ENCODE measurements at regions not wholly inside any gene's neighbourhood (a gene's known extent, or its start where the extent isn't known, plus 50 kb on each side); places are given as distances from the start of the nearest gene placed in this dataset.

DNA sequence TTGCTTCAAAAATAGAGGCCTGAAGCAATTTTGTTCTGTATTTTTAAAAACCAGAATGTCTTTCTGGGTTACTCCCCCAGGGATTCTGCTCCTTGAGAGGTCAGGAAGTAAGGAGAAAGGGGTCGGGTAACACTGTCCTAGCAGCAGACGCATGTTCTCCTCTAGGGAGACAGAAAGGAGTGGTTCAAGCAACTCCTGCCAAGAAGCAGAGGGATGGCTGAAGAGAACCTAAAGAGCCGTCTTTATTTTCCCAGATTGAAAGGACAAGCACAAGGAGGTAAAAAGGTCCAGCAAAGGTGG is 58.0 kb upstream of the SLC4A11 start:
- H4K20me1 ChIP-seq (replicated peaks; ENCODE audit: control insufficient read depth, extremely low read depth, insufficient read depth, low read length) = no peaks in the 10 kb centered on the region
- CTCF ChIA-PET = interaction anchor here (1.4 kb wide), 1 partner anchor 8 kb away, joined by 3 read pairs; no protein-coding TSS in a partner anchor
- FAIRE-seq (no peak), DNase-seq (ENCODE audit: low read depth, low spot score) (no peak)
- TF ChIP-seq, protein P1, sequence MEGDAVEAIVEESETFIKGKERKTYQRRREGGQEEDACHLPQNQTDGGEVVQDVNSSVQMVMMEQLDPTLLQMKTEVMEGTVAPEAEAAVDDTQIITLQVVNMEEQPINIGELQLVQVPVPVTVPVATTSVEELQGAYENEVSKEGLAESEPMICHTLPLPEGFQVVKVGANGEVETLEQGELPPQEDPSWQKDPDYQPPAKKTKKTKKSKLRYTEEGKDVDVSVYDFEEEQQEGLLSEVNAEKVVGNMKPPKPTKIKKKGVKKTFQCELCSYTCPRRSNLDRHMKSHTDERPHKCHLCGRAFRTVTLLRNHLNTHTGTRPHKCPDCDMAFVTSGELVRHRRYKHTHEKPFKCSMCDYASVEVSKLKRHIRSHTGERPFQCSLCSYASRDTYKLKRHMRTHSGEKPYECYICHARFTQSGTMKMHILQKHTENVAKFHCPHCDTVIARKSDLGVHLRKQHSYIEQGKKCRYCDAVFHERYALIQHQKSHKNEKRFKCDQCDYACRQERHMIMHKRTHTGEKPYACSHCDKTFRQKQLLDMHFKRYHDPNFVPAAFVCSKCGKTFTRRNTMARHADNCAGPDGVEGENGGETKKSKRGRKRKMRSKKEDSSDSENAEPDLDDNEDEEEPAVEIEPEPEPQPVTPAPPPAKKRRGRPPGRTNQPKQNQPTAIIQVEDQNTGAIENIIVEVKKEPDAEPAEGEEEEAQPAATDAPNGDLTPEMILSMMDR (IDR thresholded peaks at IDR 0.05; ENCODE audit: extremely low read depth in 1 of 2, insufficient read depth in 1 of 2, low read depth in 1 of 2, low read length in 2 of 2) = no peak
- TF ChIP-seq MYC (IDR thresholded peaks at IDR 0.05; ENCODE audit: low read depth, low read length) (no peak), FOS (IDR thresholded peaks at IDR 0.05; ENCODE audit: borderline replicate concordance, insufficient read depth, low read length) (no peak), GATA2 (IDR thresholded peaks at IDR 0.05; ENCODE audit: insufficient read depth, insufficient read length, low read depth, low read length) (no peak), POLR2AphosphoS5 (IDR thresholded peaks at IDR 0.05; ENCODE audit: insufficient read depth, low read depth, low read length) (no peak), POLR2A (IDR thresholded peaks at IDR 0.05; ENCODE audit: low read depth, low read length) (no peak), EZH2 (IDR thresholded peaks at IDR 0.05; ENCODE audit: borderline replicate concordance, low read depth, low read length, severe bottlenecking) (no peak), JUN (IDR thresholded peaks at IDR 0.05; ENCODE audit: borderline replicate concordance, insufficient read depth, insufficient read length, low read depth) (no peak)
- TF ChIP-seq, protein P2, sequence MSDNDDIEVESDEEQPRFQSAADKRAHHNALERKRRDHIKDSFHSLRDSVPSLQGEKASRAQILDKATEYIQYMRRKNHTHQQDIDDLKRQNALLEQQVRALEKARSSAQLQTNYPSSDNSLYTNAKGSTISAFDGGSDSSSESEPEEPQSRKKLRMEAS (IDR thresholded peaks at IDR 0.05; ENCODE audit: insufficient read depth, insufficient read length) = no peak
- no TSS peak for BruUV-seq (replicated peaks)
- no peaks in the 10 kb centered on the region for H3K9me1 ChIP-seq (replicated peaks; ENCODE audit: control insufficient read depth, extremely low read depth, insufficient read depth, low read length)
- no peak overlapping the region for H3K4me3 ChIP-seq (replicated peaks in 1 of 3; ENCODE audit: insufficient read depth in 1 of 3, low read depth in 1 of 3, low read length in 3 of 3)
- H3K27me3 ChIP-seq (ENCODE audit: control insufficient read depth in 2 of 2, insufficient read depth in 2 of 2, low read length in 2 of 2) = no peaks in the 10 kb centered on the region
- H3K4me2 ChIP-seq (ENCODE audit: insufficient read depth, low read length) = no peak overlapping the region
- H3K27ac ChIP-seq (ENCODE audit: insufficient read depth, low read depth, low read length) = no peak overlapping the region
- H3K36me3 ChIP-seq (ENCODE audit: control insufficient read depth in 2 of 2, extremely low read depth in 1 of 2, insufficient read depth in 2 of 2, low read length in 2 of 2) = peaks cover 9 to 15% of the 10 kb centered on the region in 2 experiments
- H3K9ac ChIP-seq (replicated peaks; ENCODE audit: extremely low read depth, insufficient read depth, low read length) = no peak overlapping the region
- POLR2A ChIA-PET = no interaction called here
- H3K4me1 ChIP-seq (ENCODE audit: control insufficient read depth, extremely low read depth, insufficient read depth, low read length) = no peaks in the 10 kb centered on the region
- H3K9me3 ChIP-seq (replicated peaks; ENCODE audit: control insufficient read depth, insufficient read depth, low read length) = no peaks in the 10 kb centered on the region
- dilution Hi-C loops (cut with MboI; ENCODE audit: extremely low pct_ligation_motif_present, low sequenced_read_pairs) = no loop called here
- intact Hi-C loops (cut with micrococcal nuclease) = no loop called here
- H2AFZ ChIP-seq (ENCODE audit: low read depth, low read length) = no peak overlapping the region
- no peaks in the 10 kb centered on the region for H3K79me2 ChIP-seq (ENCODE audit: control insufficient read depth, insufficient read depth, low read length)
